Uterus (tissue), 3 donors: ENCODE measurements at regions not wholly inside any gene's neighbourhood (a gene's known extent, or its start where the extent isn't known, plus 50 kb on each side); places are given as distances from the start of the nearest gene placed in this dataset.

ENCODE experiments used
- DNase-seq, 2 donors: peaks; one replicate each; pipeline ENCODE4 v3.0.0-alpha.2; 2019 to 2020
- H3K27ac ChIP-seq, 2 donors: fragments of 200-600 bp; sonication (generic); 1 replicate in 1 of 2; 2 replicates in 1 of 2; pipeline ENCODE4 v1.5.1; 2016 to 2018
- H3K27me3 ChIP-seq, 2 donors: fragments of 200-600 bp; sonication (generic); one replicate each; pipeline ENCODE4 v1.5.1; 2018 to 2019; ENCODE audit warnings: control low read depth in 1 of 2
- H3K36me3 ChIP-seq, 2 donors: fragments of 200-600 bp; sonication (generic); one replicate each; pipeline ENCODE4 v1.5.1; 2019; ENCODE audit warnings: control low read depth in 1 of 2
- H3K4me1 ChIP-seq, 2 donors: fragments of 200-600 bp; sonication (generic); one replicate each; pipeline ENCODE4 v1.5.1; 2018 to 2019; ENCODE audit warnings: control low read depth in 1 of 2
- H3K4me3 ChIP-seq, 2 donors: fragments of 200-600 bp; sonication (generic); 1 replicate in 1 of 2; 2 replicates in 1 of 2; pipeline ENCODE4 v1.5.1; 2018 to 2019; ENCODE audit warnings: mild to moderate bottlenecking in 1 of 2
- H3K9me3 ChIP-seq, 2 donors: fragments of 200-600 bp; sonication (generic); one replicate each; pipeline ENCODE4 v1.5.1; 2019; ENCODE audit warnings: control low read depth in 1 of 2
- CTCF ChIP-seq, 4 experiments: fragments of 200-600 bp in 2 of 4; fragments of 450-650 bp in 2 of 4; sonication (generic) in 2 of 4; IDR thresholded peaks; one replicate each; pipeline ENCODE4 v1.5.1; 2016 to 2019; ENCODE audit warnings: antibody characterized with exemption in 4 of 4, mild to moderate bottlenecking in 2 of 4, moderate library complexity in 1 of 4
- POLR2A ChIP-seq, 2 donors: fragments of 450-650 bp; IDR thresholded peaks; one replicate each; pipeline ENCODE4 v1.6.1; 2016; ENCODE audit warnings: antibody characterized with exemption in 2 of 2, mild to moderate bottlenecking in 1 of 2, moderate library complexity in 1 of 2
- intact Hi-C: fragments of 100-400 bp; cut with DNase I; formaldehyde crosslinking; loops from one replicate; pipeline ENCODE4 v1.15.1; 2023; ENCODE audit warnings: low total_unique reads
- donor health status: DM: yes; HTN: yes; CAD: no.

- no peak overlapping the region for H3K4me3 ChIP-seq
- no peaks in the 10 kb centered on the region for H3K36me3 ChIP-seq
- no peak overlapping the region for H3K27ac ChIP-seq
- H3K9me3 ChIP-seq: no peaks in the 10 kb centered on the region
- TF ChIP-seq CTCF (IDR thresholded peaks at IDR 0.05): no peak
- no peak for TF ChIP-seq POLR2A (IDR thresholded peaks at IDR 0.05)
- no peak for DNase-seq
- H3K4me1 ChIP-seq: no peaks in the 10 kb centered on the region
- no peaks in the 10 kb centered on the region for H3K27me3 ChIP-seq
- intact Hi-C loops: no loop called here
Measured at GRCh38 chr9:1747417-1747967, 267.7 kb upstream of the SMARCA2 start.

- Histone ChIP-seq H3K27ac (no peak overlapping the region), H3K4me3 (no peak overlapping the region), H3K36me3 (no peaks in the 10 kb centered on the region), H3K4me1 (no peaks in the 10 kb centered on the region), H3K9me3 (no peaks in the 10 kb centered on the region), H3K27me3 (no peaks in the 10 kb centered on the region)
- no peak for DNase-seq
- intact Hi-C loops: no loop called here
- TF ChIP-seq POLR2A (IDR thresholded peaks at IDR 0.05): no peak
- TF ChIP-seq CTCF (IDR thresholded peaks at IDR 0.05): no peak
Measured at GRCh38 chr9:1748407-1748806, 266.7 kb upstream of the SMARCA2 start.

DNA sequence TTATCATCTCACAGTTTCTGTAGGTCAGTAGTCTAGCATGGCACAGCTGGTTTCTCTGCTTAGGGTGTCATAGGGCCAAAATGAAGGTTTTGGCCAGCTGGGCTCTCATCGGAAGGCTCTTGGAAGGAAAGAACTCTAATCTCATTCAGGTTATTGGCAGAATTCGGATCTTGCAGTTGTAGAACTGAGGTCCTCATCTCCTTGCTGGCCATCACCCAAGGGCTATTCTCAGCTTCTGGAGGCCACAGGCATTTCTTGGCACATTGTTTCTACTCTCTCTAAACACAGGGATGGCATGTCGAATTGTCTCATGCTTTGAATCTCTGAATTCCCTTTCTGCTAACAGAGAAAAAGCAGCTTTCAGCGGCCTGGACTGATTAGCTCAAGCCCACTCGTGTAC lies 258.0 kb upstream of the SMARCA2 start:
- TF ChIP-seq CTCF (IDR thresholded peaks at IDR 0.05): no peak
- no peak for TF ChIP-seq POLR2A (IDR thresholded peaks at IDR 0.05)
- Histone ChIP-seq H3K4me1 (no peaks in the 10 kb centered on the region), H3K4me3 (no peak overlapping the region), H3K36me3 (no peaks in the 10 kb centered on the region), H3K27me3 (no peaks in the 10 kb centered on the region), H3K9me3 (no peaks in the 10 kb centered on the region), H3K27ac (no peak overlapping the region)
- intact Hi-C loops: no loop called here
- DNase-seq: no peak

DNA sequence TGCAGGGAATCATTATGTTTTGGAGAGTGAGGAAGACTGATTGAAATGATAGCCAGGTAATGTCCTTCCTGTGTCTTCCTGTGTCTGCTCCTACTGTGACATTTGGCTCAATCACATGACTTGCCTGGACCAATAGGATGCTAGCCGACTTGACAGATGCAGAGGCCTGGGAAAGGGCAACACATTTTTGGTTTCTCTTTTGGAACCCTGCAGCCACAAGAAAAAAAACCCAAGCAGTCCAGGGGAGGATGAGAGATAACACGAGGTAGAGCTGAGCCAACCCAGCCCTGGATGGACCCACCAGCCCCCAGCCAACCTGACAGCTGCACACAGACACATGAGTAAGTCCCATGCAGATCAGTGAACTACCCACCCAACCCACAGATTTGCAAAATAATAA lies 256.1 kb upstream of the SMARCA2 start:
- TF ChIP-seq POLR2A (IDR thresholded peaks at IDR 0.05) (no peak), CTCF (IDR thresholded peaks at IDR 0.05) (no peak)
- H3K36me3 ChIP-seq: no peaks in the 10 kb centered on the region
- no peaks in the 10 kb centered on the region for H3K9me3 ChIP-seq
- no peak for DNase-seq
- no peak overlapping the region for H3K4me3 ChIP-seq
- no peaks in the 10 kb centered on the region for H3K4me1 ChIP-seq
- intact Hi-C loops: no loop called here
- H3K27me3 ChIP-seq: no peaks in the 10 kb centered on the region
- H3K27ac ChIP-seq: no peak overlapping the region

- no peak for TF ChIP-seq POLR2A (IDR thresholded peaks at IDR 0.05)
- TF ChIP-seq CTCF (IDR thresholded peaks at IDR 0.05): no peak
Measured at GRCh38 chr9:1759771-1760300, 255.3 kb upstream of the SMARCA2 start.

More at GRCh38 chr9:1759771-1760300, 255.3 kb upstream of the SMARCA2 start:
- Histone ChIP-seq H3K27ac (no peak overlapping the region), H3K4me3 (no peak overlapping the region), H3K9me3 (no peaks in the 10 kb centered on the region), H3K36me3 (no peaks in the 10 kb centered on the region), H3K27me3 (no peaks in the 10 kb centered on the region), H3K4me1 (no peaks in the 10 kb centered on the region)
- intact Hi-C loops: no loop called here
- DNase-seq: no peak
